GM21825 (cell line): ENCODE measurements at regions not wholly inside any gene's neighbourhood (a gene's known extent, or its start where the extent isn't known, plus 50 kb on each side); places are given as distances from the start of the nearest gene placed in this dataset.
A peak's percentile ranks its signal among the peaks of the same experiment; 100 is the strongest.

ENCODE experiments used
- ATAC-seq: cut with Tn5 transposase; IDR thresholded peaks from one replicate; pipeline ENCODE4 v1.9.1; 2021; ENCODE audit warnings: mild to moderate bottlenecking, moderate library complexity; ENCODE audit not compliant: unreplicated experiment

- ATAC-seq, result no peak
These were observed 50.5 kb upstream of the PRDM1 start for GRCh38 chr6:106035655-106036054.

- no peak for ATAC-seq
These were observed 52.3 kb upstream of the PRDM1 start for GRCh38 chr6:106033806-106034205.

GRCh38 chr6:106027758-106028157, 58.4 kb upstream of the PRDM1 start:
- ATAC-seq, result no peak

- ATAC-seq, result no peak
These were observed 59.1 kb upstream of the PRDM1 start for GRCh38 chr6:106026748-106027715.

GRCh38 chr6:106025655-106026054, 60.5 kb upstream of the PRDM1 start:
- no peak for ATAC-seq

GRCh38 chr6:106022801-106023200, 63.3 kb upstream of the PRDM1 start:
- ATAC-seq, result no peak

GRCh38 chr6:106017454-106017853, 68.7 kb upstream of the PRDM1 start:
- no peak for ATAC-seq

- ATAC-seq, result no peak
These were observed 71.2 kb upstream of the PRDM1 start for GRCh38 chr6:106014955-106015354.

GRCh38 chr6:106011476-106011875, 74.7 kb upstream of the PRDM1 start:
- ATAC-seq, result no peak

- no peak for ATAC-seq
These were observed 80.2 kb upstream of the PRDM1 start for GRCh38 chr6:106005954-106006353.

GRCh38 chr6:106005013-106005412, 81.1 kb upstream of the PRDM1 start:
- ATAC-seq, result no peak

- ATAC-seq, result no peak
These were observed 82.7 kb upstream of the PRDM1 start for GRCh38 chr6:106003268-106003987.

- no peak for ATAC-seq
These were observed 84.1 kb upstream of the PRDM1 start for GRCh38 chr6:106002005-106002404.

GRCh38 chr6:106000935-106001334, 85.2 kb upstream of the PRDM1 start:
- no peak for ATAC-seq

- no peak for ATAC-seq
These were observed 88.7 kb upstream of the PRDM1 start for GRCh38 chr6:105997482-105997881.

GRCh38 chr6:105995391-105995865, 90.7 kb upstream of the PRDM1 start:
- no peak for ATAC-seq

GRCh38 chr6:105994591-105995390, 91.3 kb upstream of the PRDM1 start:
- no peak for ATAC-seq

GRCh38 chr6:105994118-105994590, 92.0 kb upstream of the PRDM1 start:
- no peak for ATAC-seq

- ATAC-seq, result no peak
These were observed 92.6 kb upstream of the PRDM1 start for GRCh38 chr6:105993341-105994117.

GRCh38 chr6:105992315-105992961, 93.7 kb upstream of the PRDM1 start:
- peak; percentile 78 for ATAC-seq
